BLaER1 treated with 17β-estradiol and CSF1 and Interleukin-3, amounts not matched to agents 10 nM and 100 nM (cell line): ENCODE measurements at regions not wholly inside any gene's neighbourhood (a gene's known extent, or its start where the extent isn't known, plus 50 kb on each side); places are given as distances from the start of the nearest gene placed in this dataset.
"Not testable (repeated sequence)": the region's sequence is repeated elsewhere in the genome, so short reads cannot be mapped to it uniquely, and the experiment has no call there.

Experiments
- H3K27ac ChIP-seq, 11 experiments: shearing (Covaris generic); formaldehyde crosslinking; 2 replicates each; pipeline ENCODE4 v1.8.1; 2022
- H3K27me3 ChIP-seq, 11 experiments: shearing (Covaris generic); formaldehyde crosslinking; 2 replicates each; pipeline ENCODE4 v1.8.1; 2022
- H3K36me3 ChIP-seq, 11 experiments: shearing (Covaris generic); formaldehyde crosslinking; 2 replicates each; pipeline ENCODE4 v1.8.1; 2022
- H3K4me1 ChIP-seq, 10 experiments: shearing (Covaris generic); formaldehyde crosslinking; 2 replicates each; pipeline ENCODE4 v1.8.1; 2022
- H3K4me2 ChIP-seq, 11 experiments: shearing (Covaris generic); formaldehyde crosslinking; 2 replicates each; pipeline ENCODE4 v1.8.1; 2022
- H3K4me3 ChIP-seq, 10 experiments: shearing (Covaris generic); formaldehyde crosslinking; 2 replicates each; pipeline ENCODE4 v1.8.1; 2022
- H3K9ac ChIP-seq, 11 experiments: shearing (Covaris generic); formaldehyde crosslinking; 2 replicates each; pipeline ENCODE4 v1.8.1; 2022
- H3K9me3 ChIP-seq, 11 experiments: shearing (Covaris generic); formaldehyde crosslinking; replicated peaks in 1 of 11; 2 replicates each; pipeline ENCODE4 v1.8.1; 2022
- H4K20me1 ChIP-seq, 11 experiments: shearing (Covaris generic); formaldehyde crosslinking; 2 replicates each; pipeline ENCODE4 v1.8.1; 2022
- Cebpa-rat ChIP-seq, 11 experiments: shearing (Covaris generic); IDR thresholded peaks; 2 replicates each; pipeline ENCODE4 v1.8.1; 2022

DNA sequence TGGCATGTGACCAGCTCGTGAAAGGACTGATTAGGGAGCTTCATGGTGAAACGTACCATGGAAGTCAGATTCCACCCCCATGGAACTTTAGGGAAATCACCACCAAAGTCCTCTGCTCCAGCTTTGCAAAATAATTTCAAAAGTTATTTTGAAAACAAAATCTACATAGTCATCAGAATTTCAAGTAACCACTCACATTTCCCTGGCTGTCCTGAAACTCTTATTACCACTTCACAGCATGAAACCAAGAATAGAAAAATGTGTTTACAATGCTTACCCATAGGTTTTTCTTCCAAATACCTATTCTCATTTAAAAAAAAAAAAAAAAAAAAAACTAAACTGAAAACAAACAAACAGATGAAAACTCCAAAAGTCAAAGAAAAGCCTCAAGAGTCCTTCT is 198.7 kb downstream of the PDGFRA start:
- no peak for TF ChIP-seq Cebpa-rat (IDR thresholded peaks at IDR 0.05)
- H4K20me1 ChIP-seq, result no peaks in the 10 kb centered on the region
- H3K4me3 ChIP-seq, result no peak overlapping the region
- peaks cover 0 to 7% (median 1%) of the 10 kb centered on the region in 11 experiments; a peak in 5 of 22 replicates for H3K9me3 ChIP-seq
- H3K36me3 ChIP-seq, result no peaks in the 10 kb centered on the region
- H3K4me1 ChIP-seq, result no peaks in the 10 kb centered on the region
- H3K27ac ChIP-seq, result no peak overlapping the region
- no peaks in the 10 kb centered on the region for H3K27me3 ChIP-seq
- H3K4me2 ChIP-seq, result no peak overlapping the region
- H3K9ac ChIP-seq, result no peak overlapping the region

DNA sequence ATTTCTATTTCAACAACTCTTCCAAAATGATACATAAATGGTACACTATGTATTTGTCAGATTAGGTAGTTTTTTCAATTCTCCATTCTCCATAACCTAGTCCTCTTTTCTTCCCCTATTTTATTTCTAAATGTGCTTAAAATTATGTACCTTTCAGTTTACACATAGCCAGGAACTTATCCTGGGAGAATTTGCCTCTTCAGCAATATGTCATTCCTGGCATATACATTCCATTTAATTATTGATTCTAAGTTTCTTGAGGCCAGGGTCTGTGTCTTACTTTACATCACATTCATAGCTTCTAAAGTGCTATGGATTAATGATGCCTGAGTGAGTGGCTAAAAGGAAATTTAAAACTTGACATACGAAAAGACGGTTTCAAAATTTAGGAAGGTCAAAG is 199.8 kb downstream of the PDGFRA start:
- no peak overlapping the region for H3K4me2 ChIP-seq
- no peaks in the 10 kb centered on the region for H3K9me3 ChIP-seq
- H3K27ac ChIP-seq, result no peak overlapping the region
- TF ChIP-seq Cebpa-rat (IDR thresholded peaks at IDR 0.05), result no peak
- no peaks in the 10 kb centered on the region for H4K20me1 ChIP-seq
- H3K36me3 ChIP-seq, result no peaks in the 10 kb centered on the region
- H3K4me3 ChIP-seq, result no peak overlapping the region
- H3K9ac ChIP-seq, result no peak overlapping the region
- H3K4me1 ChIP-seq, result no peaks in the 10 kb centered on the region
- H3K27me3 ChIP-seq, result no peaks in the 10 kb centered on the region

DNA sequence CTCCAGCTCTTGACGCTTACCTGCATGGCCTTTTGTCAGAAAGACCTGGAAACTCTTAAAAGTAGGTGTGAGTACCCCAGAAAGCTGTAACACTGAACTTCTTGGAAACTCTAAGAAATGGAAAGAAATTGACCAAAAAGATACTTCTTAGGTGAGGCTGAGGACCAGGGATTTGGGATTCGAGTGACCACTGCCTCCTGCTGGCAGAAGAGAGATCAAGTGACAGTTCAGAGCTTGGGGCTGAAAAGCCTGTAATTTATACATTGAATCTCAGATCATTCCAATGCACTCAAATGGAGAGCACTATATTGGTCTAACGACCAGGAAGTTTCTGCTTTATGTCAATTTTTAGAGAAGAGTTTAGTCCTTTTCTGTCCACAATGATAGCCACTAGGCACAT is 204.6 kb downstream of the PDGFRA start:
- Histone ChIP-seq H3K36me3 (no peaks in the 10 kb centered on the region), H3K4me2 (no peak overlapping the region), H3K4me1 (no peaks in the 10 kb centered on the region), H3K9ac (no peak overlapping the region), H3K4me3 (no peak overlapping the region), H3K27me3 (0 out of 22 replicates have a peak, but pooled peaks cover 0 to 3% (median 0%) of the 10 kb centered on the region in 11 experiments), H3K9me3 (peaks cover 0 to 2% (median 0%) of the 10 kb centered on the region in 11 experiments; a peak in 2 of 22 replicates), H4K20me1 (no peaks in the 10 kb centered on the region), H3K27ac (no peak overlapping the region)
- TF ChIP-seq Cebpa-rat (IDR thresholded peaks at IDR 0.05), result no peak

DNA sequence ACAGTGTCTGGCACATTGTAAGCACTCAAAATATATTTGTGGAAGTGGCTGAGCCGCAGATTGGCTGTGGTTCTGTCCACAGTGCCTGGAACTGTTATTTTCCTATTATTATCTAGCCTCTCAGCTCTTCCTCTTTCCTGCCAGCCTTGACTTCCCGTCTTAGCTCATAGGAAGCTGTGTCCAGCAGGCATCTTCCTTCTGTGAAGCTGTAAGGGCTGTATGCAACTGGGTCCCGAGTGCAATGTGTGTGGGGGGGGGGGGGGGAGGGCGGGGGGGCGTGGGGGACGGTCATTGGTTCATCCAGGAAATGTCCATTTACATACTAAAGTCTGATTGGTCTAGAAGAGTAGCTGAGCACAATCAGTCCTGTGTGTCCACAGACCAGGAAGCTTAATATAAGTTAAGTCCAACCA is 210.7 kb downstream of the PDGFRA start:
- peaks cover 0 to 4% (median 0%) of the 10 kb centered on the region in 11 experiments; a peak in 2 of 22 replicates for H3K9me3 ChIP-seq
- H3K9ac ChIP-seq, result no peak overlapping the region
- TF ChIP-seq Cebpa-rat (IDR thresholded peaks at IDR 0.05), result no peak
- H3K4me1 ChIP-seq, result peaks cover 0 to 15% (median 5%) of the 10 kb centered on the region in 10 experiments; a peak in 10 of 20 replicates
- H3K27me3 ChIP-seq, result no peaks in the 10 kb centered on the region
- no peak overlapping the region for H3K4me3 ChIP-seq
- no peaks in the 10 kb centered on the region for H3K36me3 ChIP-seq
- H3K4me2 ChIP-seq, result peak overlapping the region in 7 of 11 experiments; percentile 11 to 60 (median 39); a peak in 12 of 22 replicates
- peak overlapping the region in 2 of 11 experiments; percentile 17 to 30; a peak in 3 of 22 replicates for H3K27ac ChIP-seq
- no peaks in the 10 kb centered on the region for H4K20me1 ChIP-seq

DNA sequence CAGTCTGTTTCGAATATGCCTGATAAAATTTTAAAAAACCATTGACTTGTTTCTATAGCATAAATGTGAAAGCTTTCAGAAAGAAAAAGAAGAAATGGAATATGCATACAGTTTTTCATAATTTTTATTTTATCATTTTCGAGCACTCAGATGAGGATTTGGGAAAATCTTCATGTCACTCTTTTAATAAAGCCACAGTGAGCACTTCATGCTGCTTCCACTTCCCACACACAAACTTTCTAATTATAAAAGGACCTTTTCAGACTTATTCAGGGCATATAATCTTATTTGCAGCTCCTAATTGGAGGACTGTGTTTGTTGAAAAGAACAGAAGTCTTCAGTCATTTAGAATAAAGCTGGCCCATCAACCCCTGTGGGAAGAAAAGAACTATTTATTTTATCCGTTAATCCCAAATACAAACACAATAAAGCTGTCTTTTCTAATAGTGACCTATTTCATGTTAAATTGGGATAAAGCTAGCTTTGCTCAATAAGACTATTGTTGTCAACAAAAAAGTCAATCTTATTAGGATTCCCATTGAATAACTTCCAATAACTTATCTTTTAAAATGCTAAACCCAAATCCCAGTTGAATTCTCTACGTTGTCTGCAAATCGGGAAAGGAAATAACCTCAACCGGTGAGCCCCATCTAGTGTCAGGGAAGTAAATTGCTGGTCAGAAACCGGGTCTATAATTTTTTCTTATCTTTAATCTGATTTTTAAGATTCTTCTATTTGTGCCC is 211.5 kb downstream of the PDGFRA start:
- Histone ChIP-seq H3K27ac (peak overlapping the region in 1 of 11 experiments; percentile 30; a peak in 1 of 22 replicates), H3K4me3 (no peak overlapping the region), H3K9me3 (peaks cover 0 to 4% (median 0%) of the 10 kb centered on the region in 11 experiments; a peak in 2 of 22 replicates), H3K9ac (no peak overlapping the region), H3K4me2 (0 out of 22 replicates have a peak overlapping the region, but pooled peaks of 1 of the 11 experiments have one; percentile 9), H4K20me1 (no peaks in the 10 kb centered on the region), H3K4me1 (peaks cover 0 to 15% (median 5%) of the 10 kb centered on the region in 10 experiments; a peak in 10 of 20 replicates), H3K27me3 (no peaks in the 10 kb centered on the region), H3K36me3 (no peaks in the 10 kb centered on the region)
- no peak for TF ChIP-seq Cebpa-rat (IDR thresholded peaks at IDR 0.05)

DNA sequence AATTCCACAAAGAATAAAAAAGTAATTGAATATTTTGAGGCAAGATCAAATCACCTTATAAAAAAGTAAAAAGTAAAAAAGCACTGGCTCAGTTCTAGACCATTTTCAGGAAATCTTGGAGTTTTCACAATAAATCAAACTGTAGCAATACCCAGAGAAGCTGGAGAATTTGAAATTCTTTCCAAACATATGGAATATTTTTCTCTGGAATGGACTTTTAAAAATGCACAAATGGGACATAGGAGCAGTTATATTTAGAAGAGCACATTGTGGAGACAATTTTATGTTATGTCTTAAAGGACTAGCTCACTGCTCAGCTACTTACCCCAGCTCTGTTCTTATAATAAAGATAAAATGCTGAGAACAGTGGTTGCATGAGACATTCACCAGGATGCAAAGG is 211.9 kb upstream of the KIT start:
- no peak overlapping the region for H3K27ac ChIP-seq
- no peak for TF ChIP-seq Cebpa-rat (IDR thresholded peaks at IDR 0.05)

DNA sequence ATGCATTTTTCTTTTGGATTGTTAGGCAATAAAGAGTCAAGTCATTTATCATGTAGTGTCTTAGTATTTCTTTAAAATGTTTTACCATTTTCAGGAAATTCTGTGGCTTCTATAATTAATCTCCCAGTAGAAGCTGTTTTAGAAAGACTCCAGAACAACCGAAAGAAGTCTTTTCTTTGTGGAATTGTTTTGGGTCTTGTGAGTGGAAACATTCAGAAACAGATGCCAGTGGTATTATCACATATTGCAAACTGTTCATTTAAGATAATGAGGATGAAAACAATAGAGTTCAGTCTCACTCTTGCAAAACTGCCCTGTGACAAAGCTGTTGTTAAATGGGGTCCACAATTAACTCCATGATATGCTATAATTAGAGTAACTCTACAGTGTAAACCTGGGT is 211.2 kb upstream of the KIT start:
- no peaks in the 10 kb centered on the region for H3K27me3 ChIP-seq
- H3K27ac ChIP-seq, result no peak overlapping the region
- H3K36me3 ChIP-seq, result no peaks in the 10 kb centered on the region
- H3K9ac ChIP-seq, result no peak overlapping the region
- TF ChIP-seq Cebpa-rat (IDR thresholded peaks at IDR 0.05), result no peak
- no peak overlapping the region for H3K4me2 ChIP-seq
- H3K4me1 ChIP-seq, result no peaks in the 10 kb centered on the region
- peaks cover 31 to 41% (median 35%) of the 10 kb centered on the region in 11 experiments for H3K9me3 ChIP-seq
- no peak overlapping the region for H3K4me3 ChIP-seq
- no peaks in the 10 kb centered on the region for H4K20me1 ChIP-seq

More for the DNA sequence above, 211.9 kb upstream of the KIT start:
- no peak overlapping the region for H3K4me3 ChIP-seq
- no peaks in the 10 kb centered on the region for H3K4me1 ChIP-seq
- peaks cover 25 to 34% (median 28%) of the 10 kb centered on the region in 11 experiments for H3K9me3 ChIP-seq
- H4K20me1 ChIP-seq, result no peaks in the 10 kb centered on the region
- no peak overlapping the region for H3K9ac ChIP-seq
- no peaks in the 10 kb centered on the region for H3K36me3 ChIP-seq
- H3K27me3 ChIP-seq, result no peaks in the 10 kb centered on the region
- no peak overlapping the region for H3K4me2 ChIP-seq

DNA sequence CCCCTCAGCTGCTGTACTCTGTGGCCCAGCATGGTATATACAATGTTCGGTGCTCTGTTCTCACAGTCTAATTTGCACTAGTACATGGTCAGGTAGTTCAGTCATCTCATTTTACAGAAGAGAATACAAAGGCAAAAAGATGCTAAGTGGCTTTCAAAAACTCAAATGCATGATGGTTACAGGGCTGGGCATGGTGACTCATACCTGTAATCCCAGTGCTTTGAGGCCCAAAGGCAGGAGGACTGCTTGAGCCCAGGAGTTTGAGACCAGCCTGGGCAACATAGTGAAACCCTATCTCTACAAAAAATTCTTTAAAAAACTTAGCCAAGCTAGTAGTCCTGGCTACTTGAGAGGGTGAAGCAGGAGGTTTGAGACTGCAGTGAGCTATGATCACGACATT is 210.5 kb upstream of the KIT start:
- Histone ChIP-seq H3K4me2 (no peak overlapping the region), H3K4me1 (no peaks in the 10 kb centered on the region), H4K20me1 (no peaks in the 10 kb centered on the region), H3K27me3 (no peaks in the 10 kb centered on the region), H3K9me3 (peaks cover 31 to 46% (median 40%) of the 10 kb centered on the region in 11 experiments), H3K4me3 (no peak overlapping the region), H3K9ac (no peak overlapping the region), H3K36me3 (no peaks in the 10 kb centered on the region), H3K27ac (no peak overlapping the region)
- no peak for TF ChIP-seq Cebpa-rat (IDR thresholded peaks at IDR 0.05)

DNA sequence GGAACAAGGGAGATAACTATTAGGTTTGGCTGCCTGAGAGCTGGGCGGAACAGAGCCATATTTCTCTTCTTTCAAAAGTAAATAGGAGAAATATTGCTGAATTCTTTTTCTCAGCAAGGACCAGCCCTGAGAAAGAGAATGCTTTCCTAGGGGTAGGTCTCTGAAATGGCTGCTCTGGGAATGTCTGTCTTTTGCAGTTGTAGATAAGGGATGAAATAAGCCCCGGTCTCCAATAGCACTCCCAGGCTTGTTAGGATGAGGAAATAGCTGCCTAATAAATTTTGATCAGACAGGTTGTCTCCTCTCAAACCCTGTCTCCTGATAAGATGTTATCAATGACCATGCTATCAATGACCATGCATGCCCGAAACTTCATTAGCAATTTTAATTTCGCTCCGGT is 207.8 kb upstream of the KIT start:
- Histone ChIP-seq H3K4me1 (no peaks in the 10 kb centered on the region), H3K9ac (no peak overlapping the region), H4K20me1 (no peaks in the 10 kb centered on the region), H3K27ac (no peak overlapping the region), H3K4me2 (no peak overlapping the region), H3K36me3 (no peaks in the 10 kb centered on the region), H3K27me3 (no peaks in the 10 kb centered on the region), H3K4me3 (no peak overlapping the region), H3K9me3 (peaks cover 31 to 46% (median 40%) of the 10 kb centered on the region in 11 experiments)
- TF ChIP-seq Cebpa-rat (IDR thresholded peaks at IDR 0.05), result no peak

DNA sequence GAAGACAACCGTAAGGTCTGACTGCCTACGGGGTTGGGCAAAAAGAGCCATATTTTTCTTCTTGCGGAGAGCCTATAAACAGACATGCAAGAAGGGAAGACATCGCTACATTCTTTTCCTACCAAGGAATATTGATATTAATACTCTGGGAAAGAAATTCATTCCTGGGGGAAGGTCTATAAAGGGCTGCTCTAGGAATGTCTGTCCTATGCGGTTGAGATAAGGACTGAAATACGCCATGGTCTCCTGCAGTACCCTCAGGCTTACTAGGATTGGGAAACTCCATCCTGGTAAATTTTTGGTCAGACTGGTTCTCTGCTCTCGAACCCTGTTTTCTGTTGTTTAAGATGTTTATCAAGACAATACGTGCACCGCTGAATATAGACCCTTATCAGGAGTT is 190.8 kb upstream of the KIT start:
- not testable (repeated sequence) for H3K27me3 ChIP-seq, H3K4me2 ChIP-seq, H3K4me3 ChIP-seq, H3K27ac ChIP-seq, H3K4me1 ChIP-seq, H3K9ac ChIP-seq, H4K20me1 ChIP-seq, H3K36me3 ChIP-seq
- peaks cover 23 to 48% (median 30%) of the 10 kb centered on the region in 11 experiments for H3K9me3 ChIP-seq
